SKM-1 (cell line): ENCODE measurements at regions not wholly inside any gene's neighbourhood (a gene's known extent, or its start where the extent isn't known, plus 50 kb on each side); places are given as distances from the start of the nearest gene placed in this dataset.
"Not testable (repeated sequence)": the region's sequence is repeated elsewhere in the genome, so short reads cannot be mapped to it uniquely, and the experiment has no call there.

ENCODE experiments used
- DNase-seq: peaks from one replicate; lab custom pipeline; 2025; ENCODE audit not compliant: unreplicated experiment; lab: John Stamatoyannopoulos, UW

- DNase-seq = no peak
These were observed 647.4 kb upstream of the SGCD start for GRCh38 chr5:155679530-155679929.

GRCh38 chr5:155684417-155684816 lies 642.5 kb upstream of the SGCD start:
- no peak for DNase-seq

DNA sequence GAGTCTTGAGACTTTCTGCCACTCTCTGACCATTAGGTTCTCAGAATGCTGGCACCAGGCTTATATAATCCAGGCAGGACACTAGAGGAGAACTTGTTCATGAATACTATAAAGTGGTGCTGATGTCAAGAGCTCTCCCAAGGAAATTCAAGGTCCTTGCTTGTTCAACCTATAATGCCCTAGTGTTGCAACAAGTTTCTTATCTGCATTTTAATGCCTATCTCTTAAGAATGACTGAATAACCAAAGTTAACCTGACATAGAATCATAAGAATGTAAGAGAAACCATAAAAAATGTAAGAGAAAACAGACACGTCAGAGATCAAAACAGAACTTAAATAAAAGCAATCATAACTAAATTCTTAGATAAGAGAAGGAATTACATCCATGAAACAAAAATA lies 640.8 kb upstream of the SGCD start:
- DNase-seq = no peak

GRCh38 chr5:155689406-155689805 lies 637.6 kb upstream of the SGCD start:
- DNase-seq = no peak

- DNase-seq = no peak
These were observed 630.6 kb upstream of the SGCD start for GRCh38 chr5:155696362-155696761.

DNA sequence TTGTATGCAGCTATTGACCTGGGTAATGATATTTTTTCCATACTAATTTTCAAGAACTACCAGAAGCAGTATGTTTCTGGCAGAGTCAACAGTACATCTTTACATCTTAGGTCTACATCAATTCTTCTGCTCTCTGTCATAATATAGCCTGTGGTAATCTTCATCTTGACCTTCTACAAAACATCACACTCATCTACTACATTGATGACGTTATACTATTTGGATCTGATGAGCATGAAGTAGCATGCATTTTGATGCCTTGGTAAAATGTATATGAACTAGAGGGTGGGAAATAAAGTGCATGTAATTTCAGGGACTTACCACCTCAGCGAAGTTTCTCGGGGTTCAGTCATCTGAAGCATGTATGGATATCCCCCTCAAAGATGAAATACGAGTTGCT lies 629.7 kb upstream of the SGCD start:
- no peak for DNase-seq

- DNase-seq = no peak
These were observed 627.6 kb upstream of the SGCD start for GRCh38 chr5:155699385-155699784.

DNA sequence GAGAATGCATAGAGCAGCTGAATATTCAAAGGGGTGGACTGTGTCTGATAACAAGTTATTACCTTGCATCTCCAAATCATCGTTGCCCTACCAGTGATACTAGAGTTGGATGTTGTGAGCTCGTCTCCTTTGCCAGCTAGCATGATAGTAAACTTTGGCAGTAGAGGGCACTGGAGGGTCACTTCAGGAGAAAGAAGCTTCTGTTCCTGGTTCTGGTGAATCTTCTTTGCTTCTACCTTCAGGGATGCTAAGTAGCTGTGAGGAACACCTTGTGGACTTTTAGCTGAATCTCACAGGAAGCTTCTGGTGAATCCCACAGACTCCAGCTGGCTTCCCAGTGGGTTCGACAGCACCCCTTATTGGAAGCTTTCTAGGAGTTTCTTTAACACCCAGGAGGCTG lies 626.6 kb upstream of the SGCD start:
- DNase-seq = no peak

DNA sequence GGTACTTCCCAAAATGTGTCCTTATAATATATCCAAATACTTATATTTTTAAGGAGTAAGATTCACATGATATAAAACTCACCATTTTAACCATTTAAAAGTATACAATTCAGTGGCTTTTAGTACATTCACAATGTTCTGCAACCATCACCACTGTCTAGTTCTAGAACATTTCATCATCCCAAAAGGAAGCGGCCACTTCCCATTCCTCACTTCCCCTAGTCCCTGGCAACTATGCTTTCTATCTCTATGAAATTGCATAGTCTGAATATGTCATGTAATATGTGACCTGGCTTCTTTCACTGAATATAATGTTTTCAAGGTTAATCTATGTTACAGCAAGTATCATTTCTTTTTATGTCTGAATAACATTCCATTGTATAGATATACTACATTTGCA lies 615.1 kb upstream of the SGCD start:
- peak; percentile 47 for DNase-seq

DNA sequence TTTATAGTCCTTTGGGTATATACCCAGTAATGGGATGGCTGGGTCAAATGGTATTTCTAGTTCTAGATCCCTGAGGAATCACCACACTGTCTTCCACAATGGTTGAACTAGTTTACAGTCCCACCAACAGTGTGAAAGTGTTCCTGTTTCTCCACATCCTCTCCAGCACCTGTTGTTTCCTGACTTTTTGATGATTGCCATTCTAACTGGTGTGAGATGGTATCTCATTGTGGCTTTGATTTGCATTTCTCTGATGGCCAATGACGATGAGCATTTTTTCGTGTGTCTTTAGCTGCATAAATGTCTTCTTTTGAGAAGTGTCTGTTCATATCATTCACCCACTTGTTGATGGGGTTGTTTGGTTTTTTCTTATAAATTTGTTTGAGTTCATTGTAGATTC lies 612.5 kb upstream of the SGCD start:
- not testable (repeated sequence) for DNase-seq

- no peak for DNase-seq
These were observed 600.7 kb upstream of the SGCD start for GRCh38 chr5:155726267-155726666.

DNA sequence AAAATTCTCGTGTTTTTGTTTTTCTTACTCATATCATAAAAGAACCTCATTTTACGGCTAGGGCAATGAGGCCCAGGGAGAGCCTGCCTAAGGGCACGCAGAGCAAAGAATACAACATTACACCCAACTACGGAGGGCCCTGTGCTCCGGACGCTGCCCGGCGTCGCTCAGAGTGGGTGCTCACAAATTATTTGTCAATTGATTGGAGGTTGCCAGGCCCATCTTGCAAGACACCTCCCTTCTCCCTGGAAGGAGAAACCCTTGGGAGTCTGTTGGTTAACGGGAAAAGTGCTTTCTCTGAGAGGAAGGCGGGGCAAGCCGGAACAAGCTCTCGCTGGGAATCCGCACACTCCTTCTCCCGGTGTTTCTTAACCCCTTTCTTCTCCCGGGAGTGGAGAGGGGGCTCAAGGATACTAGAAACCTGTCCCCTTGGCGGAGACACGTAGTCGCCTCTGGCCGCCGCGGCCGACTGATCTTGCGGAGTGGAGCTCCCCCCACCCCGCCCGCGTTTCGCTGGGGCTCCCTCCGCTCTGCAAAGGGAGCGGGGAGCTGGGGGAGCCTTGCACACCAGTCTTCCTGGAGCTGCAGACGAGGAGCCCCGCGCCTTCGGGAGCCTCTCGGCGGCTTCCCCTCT lies 599.3 kb upstream of the SGCD start:
- no peak for DNase-seq

DNA sequence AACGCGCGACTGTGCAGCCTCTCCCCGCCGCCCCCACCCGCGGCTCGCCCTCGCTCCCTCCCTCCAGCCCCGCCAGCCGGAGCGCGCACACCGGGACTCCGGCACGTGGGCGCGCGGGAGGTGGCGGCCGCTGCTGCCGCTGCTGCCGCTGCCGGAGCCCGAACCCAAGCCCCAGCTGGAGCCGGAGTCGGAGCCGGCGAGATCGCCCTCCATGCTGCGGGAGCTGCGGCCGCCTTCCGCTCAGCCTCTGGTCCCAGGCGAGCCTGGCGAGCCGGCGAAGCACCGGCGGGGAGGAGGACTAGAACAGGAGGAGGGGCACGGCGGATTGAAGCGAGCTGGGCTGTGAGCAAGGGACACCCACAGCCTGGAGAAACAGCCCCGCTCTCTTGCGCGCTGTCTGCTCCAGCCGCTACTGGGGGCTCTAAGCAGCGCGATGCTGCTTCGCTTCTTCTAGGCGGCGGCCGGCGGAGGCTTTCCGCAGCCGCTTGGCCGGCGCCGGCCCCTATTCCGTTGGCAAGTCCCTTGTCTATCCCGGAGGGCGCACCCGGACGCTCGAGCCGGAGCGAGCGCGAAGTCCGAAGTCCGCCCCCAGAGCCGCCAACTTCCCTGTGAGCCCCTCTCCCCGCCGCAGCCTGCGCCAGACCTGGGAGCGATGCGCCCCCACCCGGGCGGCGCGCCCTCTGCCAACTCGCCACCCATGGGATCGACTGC lies 598.7 kb upstream of the SGCD start:
- DNase-seq = no peak

- DNase-seq = no peak
These were observed 597.9 kb upstream of the SGCD start for GRCh38 chr5:155728857-155729683.

DNA sequence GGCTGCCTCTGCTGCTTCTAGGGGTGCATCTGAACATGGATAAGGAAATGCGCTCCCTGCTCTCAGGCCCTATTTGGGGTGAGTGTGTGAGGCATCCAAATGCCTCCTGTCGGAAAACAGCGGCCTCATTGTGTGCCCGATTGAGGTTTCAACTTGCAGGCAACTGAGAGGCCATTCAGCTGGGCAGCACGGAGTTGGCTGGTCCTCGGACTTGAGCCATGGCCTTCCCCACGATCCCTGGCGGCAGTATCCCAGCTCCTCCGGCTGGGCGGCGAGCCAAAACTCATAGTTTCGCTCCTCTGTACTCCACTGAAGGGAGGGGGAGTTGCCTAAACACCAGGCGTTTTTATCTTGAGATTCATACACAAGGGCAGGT lies 597.3 kb upstream of the SGCD start:
- DNase-seq = no peak

GRCh38 chr5:155732587-155733376 lies 594.2 kb upstream of the SGCD start:
- DNase-seq = no peak

DNA sequence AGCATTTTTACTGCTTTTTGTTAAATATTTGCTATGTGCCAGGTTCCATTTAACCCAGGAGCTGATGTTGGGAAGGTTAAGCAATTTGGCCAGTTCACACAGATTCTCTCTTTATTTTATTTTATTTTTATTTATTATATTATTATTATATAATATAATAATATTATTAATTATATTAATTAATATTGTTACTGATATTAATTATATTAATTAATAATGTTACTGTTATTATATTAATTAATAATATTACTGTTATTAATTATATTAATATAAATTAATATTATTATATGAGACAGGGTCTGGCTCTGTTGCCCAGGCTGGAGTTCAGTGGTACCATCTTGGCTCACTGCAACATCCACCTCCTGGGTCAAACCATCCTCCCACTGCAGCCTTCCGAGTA lies 593.0 kb upstream of the SGCD start:
- DNase-seq = no peak

DNA sequence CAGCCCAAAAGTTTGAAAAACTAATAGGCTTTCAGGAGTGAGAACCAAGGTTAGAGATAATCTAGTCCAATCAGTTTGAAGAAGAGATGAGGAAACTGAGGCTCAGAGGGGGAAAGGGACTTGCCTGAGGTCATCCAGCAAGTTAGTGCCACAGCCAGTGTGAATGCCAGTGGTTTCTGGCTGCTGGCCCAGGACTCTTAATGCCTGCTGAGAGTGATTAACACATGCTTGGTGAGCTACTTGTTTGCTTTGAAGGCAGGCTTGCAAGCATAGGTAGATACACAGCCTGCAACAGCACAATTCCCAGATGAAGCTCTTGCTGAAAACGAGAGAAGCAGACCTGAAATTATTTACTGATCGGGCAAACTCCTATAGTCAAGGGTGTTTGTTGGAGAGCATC lies 591.6 kb upstream of the SGCD start:
- DNase-seq = no peak

GRCh38 chr5:155738616-155739015 lies 588.3 kb upstream of the SGCD start:
- DNase-seq = no peak

DNA sequence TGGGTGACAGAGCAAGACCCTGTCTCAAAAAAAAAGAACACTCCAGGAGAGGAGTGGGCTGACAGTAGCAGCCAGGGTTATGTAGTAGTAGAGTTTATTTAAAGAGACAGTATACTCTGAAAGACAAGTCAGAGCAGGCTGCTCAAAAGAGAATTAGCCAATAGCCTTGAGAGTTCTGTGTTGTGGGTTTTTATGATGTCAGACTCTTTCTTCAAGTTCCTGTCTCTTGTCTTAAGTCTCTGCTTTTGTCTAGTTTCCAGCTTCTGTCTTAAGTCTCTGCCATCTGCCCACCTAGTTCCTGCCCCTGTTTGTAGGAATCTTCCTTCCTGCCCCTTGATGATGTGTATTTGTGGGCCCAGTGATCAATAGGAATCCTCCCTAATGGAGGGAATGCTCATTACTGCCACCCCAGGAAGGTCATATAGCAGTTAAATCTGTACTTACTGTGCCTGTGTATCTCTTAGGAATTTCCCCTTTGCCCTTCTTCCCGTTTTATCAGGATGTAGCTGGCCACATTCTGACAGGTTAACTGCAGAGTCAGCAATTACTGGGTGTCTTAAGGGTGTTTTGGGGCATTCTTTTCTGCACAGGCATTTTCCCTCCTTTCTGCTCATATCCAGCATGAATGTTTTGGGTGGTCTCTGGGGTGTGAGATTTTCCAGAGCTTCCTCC lies 580.5 kb upstream of the SGCD start:
- DNase-seq = no peak

DNA sequence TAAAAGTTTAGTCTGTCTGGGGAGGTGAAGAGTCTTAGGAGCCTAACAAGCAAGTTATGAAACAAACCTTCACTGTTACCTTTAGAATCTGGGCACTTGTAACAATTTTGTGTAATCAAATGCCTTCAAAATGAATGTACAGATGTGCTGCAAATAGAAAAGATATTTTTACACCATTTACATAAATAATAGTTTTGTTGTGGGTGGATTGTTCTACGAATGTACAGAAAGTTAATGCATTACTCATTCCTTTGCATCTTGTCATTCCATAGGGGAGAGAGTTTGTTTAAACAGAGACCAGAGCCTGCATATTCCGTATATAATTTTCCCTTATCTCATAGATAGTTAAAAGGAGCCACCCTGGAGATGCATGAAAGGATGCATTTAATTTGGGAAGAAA lies 576.9 kb upstream of the SGCD start:
- no peak for DNase-seq
